PFSK-1 (cell line): ENCODE measurements at regions not wholly inside any gene's neighbourhood (a gene's known extent, or its start where the extent isn't known, plus 50 kb on each side); places are given as distances from the start of the nearest gene placed in this dataset.

Source experiments
- POLR2AphosphoS5 ChIP-seq: IDR thresholded peaks from 2 replicates; pipeline ENCODE4 v1.6.1; 2012; ENCODE audit warnings: low read depth, mild to moderate bottlenecking, control low read depth, low read length, moderate library complexity
- SIN3A ChIP-seq: IDR thresholded peaks from 2 replicates; pipeline ENCODE4 v1.6.1; 2012; ENCODE audit warnings: mild to moderate bottlenecking, low read length, moderate library complexity, borderline replicate concordance; ENCODE audit not compliant: insufficient read depth

GRCh38 chr3:34508732-34509131 is 710.3 kb downstream of the PDCD6IP start:
- TF ChIP-seq POLR2AphosphoS5, result no peak
- no peak for TF ChIP-seq SIN3A
